GM12878 (cell line): ENCODE measurements at regions not wholly inside any gene's neighbourhood (a gene's known extent, or its start where the extent isn't known, plus 50 kb on each side); places are given as distances from the start of the nearest gene placed in this dataset.

Source experiments
- ATAC-seq: fragments of 200-7000 bp; cut with Tn5 transposase; 3 replicates; pipeline ENCODE4 v1.9.1; 2020; ENCODE audit warnings: mild to moderate bottlenecking, moderate library complexity
- BruUV-seq: library from RNA; stranded (reverse); fragments of 400-500 nt; replicated peaks from 2 replicates; lab custom pipeline; 2021; lab: Mats Ljungman, UMichigan
- CTCF ChIA-PET: fragments of 300-600 bp; sonication (Branson Sonifier 250); formaldehyde crosslinking; extraction: SDS; loops from one replicate; lab custom pipeline; 2021; ENCODE audit warnings: inconsistent platforms; lab: Yijun Ruan, JAX
- POLR2A ChIA-PET: fragments of 350-600 bp; formaldehyde crosslinking; extraction: SDS; loops from one replicate; lab custom pipeline; 2021; ENCODE audit warnings: inconsistent platforms; lab: Charles Lee
- RAD21 ChIA-PET: fragments of 300-600 bp; sonication (Branson Sonifier 250); formaldehyde crosslinking; loops from one replicate; lab custom pipeline; 2023; ENCODE audit warnings: antibody characterized with exemption; ENCODE audit not compliant: unreplicated experiment; lab: Charles Lee
- SMC1A ChIA-PET: fragments of 300-600 bp; sonication (Branson Sonifier 250); formaldehyde crosslinking; loops from one replicate; lab custom pipeline; 2023; ENCODE audit not compliant: unreplicated experiment, uncharacterized antibody; lab: Charles Lee
- DNase-seq: peaks from one replicate; pipeline ENCODE4 v3.0.0-alpha.2; 2011; ENCODE audit warnings: low read depth, low spot score
- FAIRE-seq: peaks from 3 replicates; lab custom pipeline; 2011; peaks lifted over from hg19 to GRCh38; lab: Jason Lieb, UNC
- H2AFZ ChIP-seq: 2 replicates; pipeline ENCODE4 v1.6.0; 2011; ENCODE audit warnings: low read depth, low read length, control low read depth; ENCODE audit not compliant: control insufficient read depth
- H3K27ac ChIP-seq: 2 replicates; pipeline ENCODE4 v1.5.1; 2011; ENCODE audit warnings: control low read depth; ENCODE audit not compliant: control insufficient read depth, insufficient read depth
- H3K27me3 ChIP-seq, 2 experiments: replicated peaks in 1 of 2; 2 replicates each; pipeline versions ENCODE4 v1.6.0 to v1.6.1; 2011; ENCODE audit warnings: low read length in 1 of 2; ENCODE audit not compliant: control insufficient read depth in 2 of 2, insufficient read depth in 2 of 2
- H3K36me3 ChIP-seq, 2 experiments: 2 replicates each; pipeline ENCODE4 v1.5.1; 2011; ENCODE audit warnings: low read length in 1 of 2; ENCODE audit not compliant: control insufficient read depth in 2 of 2, insufficient read depth in 2 of 2
- H3K4me1 ChIP-seq: 2 replicates; pipeline ENCODE4 v1.6.1; 2011; ENCODE audit warnings: mild to moderate bottlenecking, low read length, moderate library complexity, mixed read lengths; ENCODE audit not compliant: control insufficient read depth, insufficient read depth
- H3K4me2 ChIP-seq: 2 replicates; pipeline ENCODE4 v1.6.0; 2011; ENCODE audit warnings: control low read depth; ENCODE audit not compliant: control insufficient read depth, insufficient read depth
- H3K4me3 ChIP-seq: fragments of 200-600 bp; sonication (generic); 2 replicates; pipeline ENCODE4 v1.5.1; 2016
- H3K79me2 ChIP-seq: 2 replicates; pipeline ENCODE4 v1.6.0; 2011; ENCODE audit warnings: low read length; ENCODE audit not compliant: control insufficient read depth, insufficient read depth
- H3K9ac ChIP-seq: 2 replicates; pipeline ENCODE4 v1.8.0; 2011; ENCODE audit warnings: low read length, control low read depth, mixed read lengths; ENCODE audit not compliant: control insufficient read depth, insufficient read depth
- H3K9me3 ChIP-seq: replicated peaks from 3 replicates; pipeline ENCODE4 v1.5.1; 2011; ENCODE audit warnings: mild to moderate bottlenecking, low read length; ENCODE audit not compliant: control insufficient read depth, insufficient read depth
- H4K20me1 ChIP-seq: 2 replicates; pipeline ENCODE4 v1.6.0; 2011; ENCODE audit not compliant: control insufficient read depth, insufficient read depth
- BHLHE40 ChIP-seq, 2 experiments: fragments of 450-650 bp in 1 of 2; IDR thresholded peaks; 2 replicates each; pipeline ENCODE4 v1.6.1; 2011 to 2017; ENCODE audit warnings: low read depth in 2 of 2, borderline replicate concordance in 1 of 2, improper control_type of control experiment in 1 of 2, low read length in 1 of 2, mild to moderate bottlenecking in 1 of 2
- CBX5 ChIP-seq: sonication (generic); IDR thresholded peaks from 2 replicates; pipeline ENCODE4 v1.6.1; 2016; ENCODE audit warnings: low read depth, moderate library complexity, mild to moderate bottlenecking, inconsistent platforms
- CREM ChIP-seq: IDR thresholded peaks from 2 replicates; pipeline ENCODE4 v1.6.1; 2014; ENCODE audit warnings: antibody characterized with exemption, low read depth
- FOS ChIP-seq: IDR thresholded peaks from 3 replicates; pipeline ENCODE4 v1.6.1; 2011; ENCODE audit warnings: borderline replicate concordance; ENCODE audit not compliant: insufficient read length; ENCODE audit errors: extremely low read depth
- IRF4 ChIP-seq: IDR thresholded peaks from 2 replicates; pipeline ENCODE4 v1.6.1; 2011; ENCODE audit warnings: low read depth, low read length
- JUND ChIP-seq: IDR thresholded peaks from 2 replicates; pipeline ENCODE4 v1.6.1; 2012; ENCODE audit warnings: low read depth, mild to moderate bottlenecking, low read length, improper control_type of control experiment, moderate library complexity
- MTA2 ChIP-seq: fragments of 450-650 bp; IDR thresholded peaks from 2 replicates; pipeline ENCODE4 v1.6.1; 2016; ENCODE audit warnings: low read depth, mild to moderate bottlenecking, moderate library complexity
- NFYB ChIP-seq: IDR thresholded peaks from 2 replicates; pipeline ENCODE4 v1.6.1; 2011; ENCODE audit warnings: low read depth, mild to moderate bottlenecking, low read length, improper control_type of control experiment, moderate library complexity; ENCODE audit not compliant: insufficient read depth
- NRF1 ChIP-seq: conservative IDR thresholded peaks from 2 replicates; pipeline ENCODE4 v1.6.1; 2011; ENCODE audit warnings: mild to moderate bottlenecking, low read depth, low read length, improper control_type of control experiment
- POLR2AphosphoS2 ChIP-seq: IDR thresholded peaks from 2 replicates; pipeline ENCODE4 v1.6.1; 2011; ENCODE audit warnings: low read depth, mild to moderate bottlenecking, low read length, improper control_type of control experiment, moderate library complexity
- RAD21 ChIP-seq: IDR thresholded peaks from 2 replicates; pipeline ENCODE4 v1.6.1; 2011; ENCODE audit warnings: mild to moderate bottlenecking, low read depth, low read length, moderate library complexity; ENCODE audit not compliant: insufficient read depth
- STAT1 ChIP-seq: fragments of 450-650 bp; conservative IDR thresholded peaks from 2 replicates; pipeline ENCODE4 v1.6.1; 2014; ENCODE audit warnings: antibody characterized with exemption, mild to moderate bottlenecking
- TCF7 ChIP-seq: IDR thresholded peaks from 2 replicates; pipeline ENCODE4 v1.6.1; 2014; ENCODE audit warnings: antibody characterized with exemption, borderline replicate concordance
- WRNIP1 ChIP-seq: IDR thresholded peaks from 2 replicates; pipeline ENCODE4 v1.6.1; 2011; ENCODE audit warnings: low read depth, low read length, improper control_type of control experiment, borderline replicate concordance
- ZBTB33 ChIP-seq: fragments of 450-650 bp; IDR thresholded peaks from 2 replicates; pipeline ENCODE4 v1.6.1; 2017; ENCODE audit warnings: mild to moderate bottlenecking
- WGBS: methylation state at CpG from one replicate; pipeline ENCODE4 v1.1.6; 2016; ENCODE audit warnings: low lambda C conversion rate; ENCODE audit not compliant: insufficient replicate concordance, insufficient coverage; ENCODE audit errors: missing lambda C conversion rate; 5-methylcytosine and 5-hydroxymethylcytosine counted together
- in situ Hi-C: fragments of 300-500 bp; cut with MboI; formaldehyde crosslinking; loops from 9 replicates; pipeline ENCODE4 v1.14.3; 2018; ENCODE audit warnings: mixed read lengths
- intact Hi-C: fragments of 100-400 bp; cut with micrococcal nuclease; formaldehyde crosslinking; loops from one replicate; pipeline ENCODE4 v1.14.2; 2022; ENCODE audit not compliant: unreplicated experiment
- TF ChIP-seq, protein P1 (sequence below): IDR thresholded peaks from 2 replicates; pipeline ENCODE4 v1.6.1; 2012; ENCODE audit warnings: low read depth, low read length, improper control_type of control experiment
- TF ChIP-seq, protein P2 (sequence below): fragments of 450-650 bp; IDR thresholded peaks from 2 replicates; pipeline ENCODE4 v1.6.1; 2017; ENCODE audit warnings: low read depth, mild to moderate bottlenecking, moderate library complexity

DNA sequence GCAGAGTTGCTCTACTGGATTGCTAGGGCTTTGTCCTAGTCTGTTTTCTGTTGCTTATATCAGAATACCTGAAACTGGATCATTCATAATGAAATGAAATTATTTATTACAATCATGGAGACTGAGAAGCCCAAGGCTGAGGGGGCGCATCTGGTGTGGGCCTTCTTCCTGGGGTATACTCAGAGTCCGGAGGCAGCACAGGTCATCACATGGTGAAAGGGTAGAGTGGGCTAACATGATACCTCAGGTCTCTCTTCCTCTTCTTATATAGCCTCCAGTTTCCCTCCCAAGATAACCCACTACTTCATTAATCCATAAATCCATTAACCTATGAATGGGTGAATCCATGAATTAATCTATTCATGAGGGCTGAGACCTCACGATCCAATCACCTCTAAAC is 667.6 kb upstream of the NCAM2 start (continued):
- TF ChIP-seq, protein P1, sequence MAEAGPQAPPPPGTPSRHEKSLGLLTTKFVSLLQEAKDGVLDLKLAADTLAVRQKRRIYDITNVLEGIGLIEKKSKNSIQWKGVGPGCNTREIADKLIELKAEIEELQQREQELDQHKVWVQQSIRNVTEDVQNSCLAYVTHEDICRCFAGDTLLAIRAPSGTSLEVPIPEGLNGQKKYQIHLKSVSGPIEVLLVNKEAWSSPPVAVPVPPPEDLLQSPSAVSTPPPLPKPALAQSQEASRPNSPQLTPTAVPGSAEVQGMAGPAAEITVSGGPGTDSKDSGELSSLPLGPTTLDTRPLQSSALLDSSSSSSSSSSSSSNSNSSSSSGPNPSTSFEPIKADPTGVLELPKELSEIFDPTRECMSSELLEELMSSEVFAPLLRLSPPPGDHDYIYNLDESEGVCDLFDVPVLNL = no peak
- TF ChIP-seq IRF4 (no peak), STAT1 (no peak), BHLHE40 (IDR thresholded peaks at IDR 0.05; ENCODE audit: borderline replicate concordance in 1 of 2, low read depth in 2 of 2, low read length in 1 of 2) (no peak), WRNIP1 (no peak)
- TF ChIP-seq, all 136 proteins: peak for 0

GRCh38 chr21:20334585-20334984 is 663.6 kb upstream of the NCAM2 start:
- H3K4me2 ChIP-seq = no peak overlapping the region
- H3K36me3 ChIP-seq = no peaks in the 10 kb centered on the region
- no peaks in the 10 kb centered on the region for H3K9me3 ChIP-seq
- ATAC-seq = no peak
- ChIA-PET SMC1A (no interaction called here), POLR2A (no interaction called here), CTCF (no interaction called here), RAD21 (no interaction called here)
- intact Hi-C loops = no loop called here
- no TSS peak for BruUV-seq
- 0% methylated on average over 2 of the region's 2 CpGs for WGBS
- no peak overlapping the region for H3K4me3 ChIP-seq
- in situ Hi-C loops = no loop called here
- no peaks in the 10 kb centered on the region for H3K4me1 ChIP-seq
- no peak for DNase-seq
- FAIRE-seq = no peak
- TF ChIP-seq CREM (no peak), FOS (no peak), POLR2AphosphoS2 (no peak), NFYB (no peak), RAD21 (no peak), TCF7 (no peak), MTA2 (no peak), ZBTB33 (no peak), JUND (no peak), CBX5 (no peak), NRF1 (no peak)
- TF ChIP-seq, protein P2, sequence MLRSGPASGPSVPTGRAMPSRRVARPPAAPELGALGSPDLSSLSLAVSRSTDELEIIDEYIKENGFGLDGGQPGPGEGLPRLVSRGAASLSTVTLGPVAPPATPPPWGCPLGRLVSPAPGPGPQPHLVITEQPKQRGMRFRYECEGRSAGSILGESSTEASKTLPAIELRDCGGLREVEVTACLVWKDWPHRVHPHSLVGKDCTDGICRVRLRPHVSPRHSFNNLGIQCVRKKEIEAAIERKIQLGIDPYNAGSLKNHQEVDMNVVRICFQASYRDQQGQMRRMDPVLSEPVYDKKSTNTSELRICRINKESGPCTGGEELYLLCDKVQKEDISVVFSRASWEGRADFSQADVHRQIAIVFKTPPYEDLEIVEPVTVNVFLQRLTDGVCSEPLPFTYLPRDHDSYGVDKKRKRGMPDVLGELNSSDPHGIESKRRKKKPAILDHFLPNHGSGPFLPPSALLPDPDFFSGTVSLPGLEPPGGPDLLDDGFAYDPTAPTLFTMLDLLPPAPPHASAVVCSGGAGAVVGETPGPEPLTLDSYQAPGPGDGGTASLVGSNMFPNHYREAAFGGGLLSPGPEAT = no peak
- no peak overlapping the region for H2AFZ ChIP-seq
- H3K27ac ChIP-seq = no peak overlapping the region
- no peaks in the 10 kb centered on the region for H3K79me2 ChIP-seq
- H4K20me1 ChIP-seq = no peaks in the 10 kb centered on the region
- H3K9ac ChIP-seq = no peak overlapping the region
- H3K27me3 ChIP-seq = no peaks in the 10 kb centered on the region
